Panc1 (cell line): ENCODE measurements at regions not wholly inside any gene's neighbourhood (a gene's known extent, or its start where the extent isn't known, plus 50 kb on each side); places are given as distances from the start of the nearest gene placed in this dataset.

Source experiments
- ATAC-seq: fragments of 200-7000 bp; cut with Tn5 transposase; 2 replicates; pipeline ENCODE4 v1.9.1; 2020; ENCODE audit warnings: mild to moderate bottlenecking, moderate library complexity
- BruUV-seq: library from RNA; stranded (reverse); fragments of 400-500 nt; replicated peaks from 2 replicates; lab custom pipeline; 2021; lab: Mats Ljungman, UMichigan
- CTCF ChIA-PET: fragments of 300-600 bp; sonication (Branson Sonifier 250); formaldehyde crosslinking; loops from one replicate; lab custom pipeline; 2022; ENCODE audit warnings: antibody characterized with exemption; lab: Charles Lee
- POLR2A ChIA-PET: fragments of 300-600 bp; sonication (Branson Sonifier 250); formaldehyde crosslinking; loops from one replicate; lab custom pipeline; 2022; ENCODE audit warnings: antibody characterized with exemption; lab: Charles Lee
- DNase-seq: peaks from one replicate; pipeline ENCODE4 v3.0.0-alpha.2; 2010; ENCODE audit warnings: low read depth, low spot score
- H3K27ac ChIP-seq: 2 replicates; pipeline ENCODE4 v1.5.1; 2011; ENCODE audit warnings: mild to moderate bottlenecking, low read length, inconsistent platforms
- H3K27me3 ChIP-seq: fragments of 200-500 bp; sonication (Bioruptor generic); 2 replicates; pipeline ENCODE4 v1.6.0; 2014; ENCODE audit warnings: low read length, inconsistent platforms; ENCODE audit not compliant: control insufficient read depth, insufficient read depth
- H3K36me3 ChIP-seq: fragments of 200-500 bp; sonication (Bioruptor generic); 2 replicates; pipeline ENCODE4 v1.5.1; 2014; ENCODE audit warnings: inconsistent platforms, mild to moderate bottlenecking, low read length, moderate library complexity; ENCODE audit not compliant: control insufficient read depth, insufficient read depth
- H3K4me1 ChIP-seq: 2 replicates; pipeline ENCODE4 v1.5.1; 2011; ENCODE audit warnings: inconsistent platforms, mild to moderate bottlenecking, low read length, moderate library complexity; ENCODE audit not compliant: control insufficient read depth, insufficient read depth
- H3K4me3 ChIP-seq, 2 experiments: 2 replicates each; pipeline ENCODE4 v1.5.1; 2011 to 2012; ENCODE audit warnings: low read depth in 2 of 2, low read length in 2 of 2, mild to moderate bottlenecking in 2 of 2, inconsistent platforms in 1 of 2, moderate library complexity in 1 of 2
- H3K9me3 ChIP-seq: fragments of 200-500 bp; sonication (Bioruptor generic); 2 replicates; pipeline ENCODE4 v1.5.1; 2014; ENCODE audit warnings: low read depth, mild to moderate bottlenecking, inconsistent platforms, low read length, moderate library complexity; ENCODE audit not compliant: control insufficient read depth, insufficient read depth
- CTCF ChIP-seq: fragments of 450-650 bp; IDR thresholded peaks from 2 replicates; pipeline ENCODE4 v1.5.1; 2017; ENCODE audit warnings: mild to moderate bottlenecking
- POLR2AphosphoS5 ChIP-seq: IDR thresholded peaks from 2 replicates; pipeline ENCODE4 v1.6.1; 2012; ENCODE audit warnings: mild to moderate bottlenecking, low read depth, low read length, moderate library complexity
- SIN3A ChIP-seq: IDR thresholded peaks from 2 replicates; pipeline ENCODE4 v1.6.1; 2012; ENCODE audit warnings: low read depth, mild to moderate bottlenecking, low read length, moderate library complexity, borderline replicate concordance; ENCODE audit not compliant: insufficient read depth
- TCF7L2 ChIP-seq: IDR thresholded peaks from 2 replicates; pipeline ENCODE4 v1.6.1; 2011; ENCODE audit warnings: mild to moderate bottlenecking, low read depth, low read length, inconsistent platforms
- in situ Hi-C: cut with HindIII; loops from 2 replicates; pipeline ENCODE4 v1.10.0; 2016; ENCODE audit warnings: low sequenced_read_pairs, low pct_unique_long_range_greater_than_20kb
- intact Hi-C: fragments of 100-400 bp; cut with micrococcal nuclease; formaldehyde crosslinking; loops from one replicate; pipeline ENCODE4 v1.10.0; 2022; ENCODE audit not compliant: unreplicated experiment
- TF ChIP-seq, protein P1 (sequence below), 2 experiments: IDR thresholded peaks; 2 replicates each; pipeline ENCODE4 v1.6.1; 2011 to 2012; ENCODE audit warnings: low read depth in 2 of 2, control low read depth in 1 of 2, low read length in 1 of 2, mild to moderate bottlenecking in 1 of 2, moderate library complexity in 1 of 2; ENCODE audit not compliant: insufficient read depth in 1 of 2

GRCh38 chr10:63883861-63884260, 362.7 kb downstream of the REEP3 start:
- no peaks in the 10 kb centered on the region for H3K4me1 ChIP-seq
- H3K4me3 ChIP-seq: no peak overlapping the region
- DNase-seq: no peak
- H3K9me3 ChIP-seq: 0 out of 2 replicates have a peak, but pooled peaks cover under 1% of the 10 kb centered on the region
- CTCF ChIA-PET: interaction anchor here (1.3 kb wide), 1 partner anchor 93 kb away, joined by 6 read pairs; no protein-coding TSS in a partner anchor
- peaks cover 3% of the 10 kb centered on the region; the same call in 1 of the 2 replicates for H3K27me3 ChIP-seq
- ATAC-seq: no peak
- no peaks in the 10 kb centered on the region for H3K36me3 ChIP-seq
- no TSS peak for BruUV-seq
- intact Hi-C loops (no loop called here), in situ Hi-C loops (no loop called here)
- POLR2A ChIA-PET: no interaction called here
- TF ChIP-seq POLR2AphosphoS5 (no peak), CTCF (no peak), SIN3A (no peak), TCF7L2 (no peak)
- TF ChIP-seq, protein P1, sequence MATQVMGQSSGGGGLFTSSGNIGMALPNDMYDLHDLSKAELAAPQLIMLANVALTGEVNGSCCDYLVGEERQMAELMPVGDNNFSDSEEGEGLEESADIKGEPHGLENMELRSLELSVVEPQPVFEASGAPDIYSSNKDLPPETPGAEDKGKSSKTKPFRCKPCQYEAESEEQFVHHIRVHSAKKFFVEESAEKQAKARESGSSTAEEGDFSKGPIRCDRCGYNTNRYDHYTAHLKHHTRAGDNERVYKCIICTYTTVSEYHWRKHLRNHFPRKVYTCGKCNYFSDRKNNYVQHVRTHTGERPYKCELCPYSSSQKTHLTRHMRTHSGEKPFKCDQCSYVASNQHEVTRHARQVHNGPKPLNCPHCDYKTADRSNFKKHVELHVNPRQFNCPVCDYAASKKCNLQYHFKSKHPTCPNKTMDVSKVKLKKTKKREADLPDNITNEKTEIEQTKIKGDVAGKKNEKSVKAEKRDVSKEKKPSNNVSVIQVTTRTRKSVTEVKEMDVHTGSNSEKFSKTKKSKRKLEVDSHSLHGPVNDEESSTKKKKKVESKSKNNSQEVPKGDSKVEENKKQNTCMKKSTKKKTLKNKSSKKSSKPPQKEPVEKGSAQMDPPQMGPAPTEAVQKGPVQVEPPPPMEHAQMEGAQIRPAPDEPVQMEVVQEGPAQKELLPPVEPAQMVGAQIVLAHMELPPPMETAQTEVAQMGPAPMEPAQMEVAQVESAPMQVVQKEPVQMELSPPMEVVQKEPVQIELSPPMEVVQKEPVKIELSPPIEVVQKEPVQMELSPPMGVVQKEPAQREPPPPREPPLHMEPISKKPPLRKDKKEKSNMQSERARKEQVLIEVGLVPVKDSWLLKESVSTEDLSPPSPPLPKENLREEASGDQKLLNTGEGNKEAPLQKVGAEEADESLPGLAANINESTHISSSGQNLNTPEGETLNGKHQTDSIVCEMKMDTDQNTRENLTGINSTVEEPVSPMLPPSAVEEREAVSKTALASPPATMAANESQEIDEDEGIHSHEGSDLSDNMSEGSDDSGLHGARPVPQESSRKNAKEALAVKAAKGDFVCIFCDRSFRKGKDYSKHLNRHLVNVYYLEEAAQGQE (IDR thresholded peaks at IDR 0.05; ENCODE audit: insufficient read depth in 1 of 2, low read depth in 2 of 2, low read length in 1 of 2): no peak
- H3K27ac ChIP-seq: no peak overlapping the region

DNA sequence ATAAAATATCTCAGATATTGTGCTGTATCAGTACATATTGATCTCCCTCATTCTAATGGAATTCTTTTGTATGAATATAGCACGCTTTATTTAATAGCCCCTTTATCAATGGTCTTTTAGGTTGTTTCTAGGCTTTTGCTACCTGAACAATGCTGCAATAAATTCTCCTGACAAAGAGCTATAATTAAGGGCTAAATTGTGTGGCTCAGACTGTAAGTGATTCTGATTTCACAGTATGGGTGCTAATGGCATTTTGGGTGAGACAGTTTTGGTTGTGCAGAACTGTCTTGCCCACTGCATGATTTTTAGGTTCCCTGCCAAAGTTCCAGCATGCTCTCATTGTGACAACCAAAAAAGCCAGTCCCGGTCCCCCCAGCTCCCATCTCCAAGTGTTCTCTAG, 363.2 kb downstream of the REEP3 start:
- CTCF ChIA-PET: no interaction called here
- BruUV-seq: no TSS peak
- in situ Hi-C loops (no loop called here), intact Hi-C loops (no loop called here)
- POLR2A ChIA-PET: no interaction called here
- Histone ChIP-seq H3K27ac (no peak overlapping the region), H3K27me3 (peaks cover 3% of the 10 kb centered on the region; the same call in 1 of the 2 replicates), H3K36me3 (no peaks in the 10 kb centered on the region), H3K4me3 (no peak overlapping the region), H3K4me1 (no peaks in the 10 kb centered on the region), H3K9me3 (no peaks in the 10 kb centered on the region)
- TF ChIP-seq SIN3A (no peak), POLR2AphosphoS5 (no peak), CTCF (no peak), TCF7L2 (no peak)
- TF ChIP-seq, protein P1 (IDR thresholded peaks at IDR 0.05; ENCODE audit: insufficient read depth in 1 of 2, low read depth in 2 of 2, low read length in 1 of 2): no peak
- no peak for DNase-seq
- ATAC-seq: no peak
